ENCODE measurements at regions not wholly inside any gene's neighbourhood (a gene's known extent, or its start where the extent isn't known, plus 50 kb on each side); places are given as distances from the start of the nearest gene placed in this dataset.

DNA sequence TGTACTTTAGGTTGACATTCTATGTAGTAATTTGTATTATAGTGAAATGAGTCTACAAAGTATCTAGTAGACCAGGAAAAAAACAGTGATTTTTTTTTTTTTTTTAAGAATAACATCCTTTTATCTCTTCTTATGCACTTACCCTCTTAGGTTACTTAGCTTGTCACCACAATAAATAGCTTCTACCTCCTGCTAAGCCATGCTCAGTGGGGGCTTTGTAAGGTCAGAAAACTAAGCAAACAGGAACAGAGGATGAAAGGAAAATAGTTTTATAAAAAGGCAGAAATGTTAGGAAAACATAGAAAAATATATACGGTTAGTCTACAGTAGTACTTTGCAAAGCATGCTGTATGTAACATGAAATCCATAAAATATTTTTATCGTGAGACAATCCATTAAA, 385.3 kb upstream of the ATXN7L3B start:
- no peak overlapping the region for H2AFZ ChIP-seq
- no peaks in the 10 kb centered on the region for H3K36me3 ChIP-seq (ENCODE audit: low read depth)
- no peak overlapping the region for H3K4me2 ChIP-seq (ENCODE audit: unreplicated experiment)
- H4K20me1 ChIP-seq (ENCODE audit: insufficient read depth): no peaks in the 10 kb centered on the region
- H3K9me2 ChIP-seq (ENCODE audit: insufficient read depth): no peaks in the 10 kb centered on the region
- in situ Hi-C loops (cut with MboI): no loop called here
- H3K27ac ChIP-seq: no peak overlapping the region
- H3K9ac ChIP-seq: no peak overlapping the region
- H3K4me3 ChIP-seq: no peak overlapping the region
- TF ChIP-seq EZH2phosphoT487 (IDR thresholded peaks at IDR 0.05; ENCODE audit: insufficient read depth, low read depth) (no peak), EZH2 (IDR thresholded peaks at IDR 0.05; ENCODE audit: insufficient read depth, poor library complexity, severe bottlenecking) (no peak)
- no peaks in the 10 kb centered on the region for H3K9me3 ChIP-seq (ENCODE audit: low read depth)
- WGBS, 2 experiments (ENCODE audit: low coverage in 1 of 2, low lambda C conversion rate in 2 of 2, missing lambda C conversion rate in 2 of 2): 35 to 38% methylated on average over 2 of the region's 2 CpGs
- H3K4me1 ChIP-seq (ENCODE audit: insufficient read depth): no peaks in the 10 kb centered on the region
- H3K79me2 ChIP-seq (ENCODE audit: insufficient read depth): no peaks in the 10 kb centered on the region
- H3F3A ChIP-seq (ENCODE audit: insufficient read depth): no peaks in the 10 kb centered on the region
- no peaks in the 10 kb centered on the region for H3K27me3 ChIP-seq (replicated peaks; ENCODE audit: insufficient read depth)
- DNase-seq: no peak

DNA sequence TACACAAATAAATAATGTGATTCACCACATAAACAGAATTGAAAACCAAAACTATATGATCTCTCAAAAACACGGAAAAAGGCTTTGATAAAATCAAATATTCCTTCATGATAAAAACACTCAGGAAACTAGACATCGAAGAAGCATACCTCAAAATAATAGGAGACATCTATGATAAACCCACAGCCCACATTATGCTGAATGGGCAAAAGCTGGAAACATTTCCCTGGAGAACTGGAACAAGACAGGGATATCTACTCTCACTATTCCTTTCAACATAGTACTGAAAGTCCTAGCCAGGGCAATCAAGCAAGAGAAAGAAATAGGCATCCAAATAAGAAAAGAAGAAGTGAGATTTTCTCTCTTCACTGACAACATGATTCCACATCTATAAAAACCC, 371.5 kb upstream of the ATXN7L3B start:
- Histone ChIP-seq H3K9me3 (ENCODE audit: low read depth) (no peaks in the 10 kb centered on the region), H3K4me3 (no peak overlapping the region), H3K9ac (no peak overlapping the region), H3K9me2 (ENCODE audit: insufficient read depth) (no peaks in the 10 kb centered on the region), H3K27me3 (replicated peaks; ENCODE audit: insufficient read depth) (no peaks in the 10 kb centered on the region), H3K4me2 (ENCODE audit: unreplicated experiment) (no peak overlapping the region), H3K27ac (no peak overlapping the region), H4K20me1 (ENCODE audit: insufficient read depth) (no peaks in the 10 kb centered on the region), H3K4me1 (ENCODE audit: insufficient read depth) (no peaks in the 10 kb centered on the region), H2AFZ (no peak overlapping the region), H3K36me3 (ENCODE audit: low read depth) (no peaks in the 10 kb centered on the region), H3K79me2 (ENCODE audit: insufficient read depth) (no peaks in the 10 kb centered on the region), H3F3A (ENCODE audit: insufficient read depth) (no peaks in the 10 kb centered on the region)
- 14 to 19% methylated on average over 2 of the region's 2 CpGs for WGBS, 2 experiments (ENCODE audit: low coverage in 1 of 2, low lambda C conversion rate in 2 of 2, missing lambda C conversion rate in 2 of 2)
- DNase-seq: no peak
- in situ Hi-C loops (cut with MboI): no loop called here
- no peak for TF ChIP-seq EZH2 (IDR thresholded peaks at IDR 0.05; ENCODE audit: insufficient read depth, poor library complexity, severe bottlenecking)
- no peak for TF ChIP-seq EZH2phosphoT487 (IDR thresholded peaks at IDR 0.05; ENCODE audit: insufficient read depth, low read depth)

- H3K27ac ChIP-seq: no peak overlapping the region
- H3K4me3 ChIP-seq: no peak overlapping the region
- H2AFZ ChIP-seq: no peak overlapping the region
- H3K9me2 ChIP-seq (ENCODE audit: insufficient read depth): no peaks in the 10 kb centered on the region
- no peaks in the 10 kb centered on the region for H3K27me3 ChIP-seq (replicated peaks; ENCODE audit: insufficient read depth)
- H3F3A ChIP-seq (ENCODE audit: insufficient read depth): no peaks in the 10 kb centered on the region
- no peaks in the 10 kb centered on the region for H4K20me1 ChIP-seq (ENCODE audit: insufficient read depth)
- in situ Hi-C loops (cut with MboI): no loop called here
- H3K4me2 ChIP-seq (ENCODE audit: unreplicated experiment): no peak overlapping the region
- H3K79me2 ChIP-seq (ENCODE audit: insufficient read depth): no peaks in the 10 kb centered on the region
- 1 to 3% methylated on average over 2 of the region's 2 CpGs for WGBS, 2 experiments (ENCODE audit: low coverage in 1 of 2, low lambda C conversion rate in 2 of 2, missing lambda C conversion rate in 2 of 2)
- no peaks in the 10 kb centered on the region for H3K36me3 ChIP-seq (ENCODE audit: low read depth)
- H3K9ac ChIP-seq: no peak overlapping the region
- H3K4me1 ChIP-seq (ENCODE audit: insufficient read depth): no peaks in the 10 kb centered on the region
- no peaks in the 10 kb centered on the region for H3K9me3 ChIP-seq (ENCODE audit: low read depth)
- DNase-seq: no peak
- no peak for TF ChIP-seq EZH2phosphoT487 (IDR thresholded peaks at IDR 0.05; ENCODE audit: insufficient read depth, low read depth)
- TF ChIP-seq EZH2 (IDR thresholded peaks at IDR 0.05; ENCODE audit: insufficient read depth, poor library complexity, severe bottlenecking): no peak
Observed at GRCh38 chr12:74169607-74170006, 368.0 kb upstream of the ATXN7L3B start.

DNA sequence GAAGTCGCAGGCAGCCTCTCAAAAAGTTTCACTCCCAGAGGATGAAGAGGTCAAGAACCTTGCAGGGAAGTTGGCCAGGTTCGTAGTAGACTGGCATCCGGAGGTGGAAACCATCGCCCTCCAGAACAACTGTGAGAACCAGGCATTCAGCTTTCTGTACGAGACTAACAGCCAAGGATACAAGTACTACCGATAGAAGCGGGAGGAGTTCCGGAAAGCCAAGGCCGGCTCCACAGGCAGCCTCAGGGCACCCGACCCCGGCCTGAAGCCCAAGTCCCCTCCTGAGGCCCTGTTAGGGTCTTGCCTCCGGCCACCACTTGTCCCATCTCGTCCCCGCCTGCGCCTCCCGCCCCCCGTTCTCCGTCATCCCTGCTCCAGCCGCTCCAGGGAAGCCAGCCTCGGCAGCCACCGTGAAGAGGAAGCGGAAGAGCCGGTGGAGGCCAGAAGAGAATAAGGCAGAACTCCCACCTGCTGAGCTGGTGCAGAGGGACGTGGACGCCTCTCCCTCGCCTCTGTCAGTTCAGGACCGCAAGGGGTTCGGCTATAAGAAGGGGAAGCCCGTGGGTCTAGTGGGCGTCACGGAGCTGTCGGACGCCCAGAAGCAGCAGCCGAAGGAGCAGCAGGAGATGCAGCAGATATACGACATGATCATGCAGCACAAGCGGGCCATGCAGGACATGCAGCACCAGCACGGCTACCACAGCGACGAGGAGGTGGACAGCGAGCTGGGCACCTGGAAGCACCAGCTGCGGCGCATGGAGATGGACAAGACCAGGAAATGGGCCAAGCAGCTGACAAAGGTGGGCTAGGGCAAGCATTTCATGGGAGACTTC, 366.8 kb upstream of the ATXN7L3B start:
- Histone ChIP-seq H2AFZ (no peak overlapping the region), H3K4me1 (ENCODE audit: insufficient read depth) (no peaks in the 10 kb centered on the region), H3K4me3 (no peak overlapping the region), H3K4me2 (ENCODE audit: unreplicated experiment) (no peak overlapping the region), H3F3A (ENCODE audit: insufficient read depth) (no peaks in the 10 kb centered on the region), H3K9me2 (ENCODE audit: insufficient read depth) (no peaks in the 10 kb centered on the region), H3K9me3 (ENCODE audit: low read depth) (no peaks in the 10 kb centered on the region), H3K9ac (no peak overlapping the region), H3K27ac (no peak overlapping the region), H3K79me2 (ENCODE audit: insufficient read depth) (no peaks in the 10 kb centered on the region), H4K20me1 (ENCODE audit: insufficient read depth) (no peaks in the 10 kb centered on the region), H3K36me3 (ENCODE audit: low read depth) (no peaks in the 10 kb centered on the region), H3K27me3 (replicated peaks; ENCODE audit: insufficient read depth) (no peaks in the 10 kb centered on the region)
- in situ Hi-C loops (cut with MboI): no loop called here
- no peak for TF ChIP-seq EZH2phosphoT487 (IDR thresholded peaks at IDR 0.05; ENCODE audit: insufficient read depth, low read depth)
- no peak for TF ChIP-seq EZH2 (IDR thresholded peaks at IDR 0.05; ENCODE audit: insufficient read depth, poor library complexity, severe bottlenecking)
- 67 to 69% methylated on average over 37 to 42 of the region's 42 CpGs for WGBS, 2 experiments (ENCODE audit: low coverage in 1 of 2, low lambda C conversion rate in 2 of 2, missing lambda C conversion rate in 2 of 2)
- no peak for DNase-seq

Measured in GM23248 (cell line).